Stimulated activated CD4-positive, alpha-beta T cell treated with anti-CD3 and anti-CD28 coated beads, Interleukin-2, amount 100 ng/mL, for 24 hours (primary cell): ENCODE measurements at regions not wholly inside any gene's neighbourhood (a gene's known extent, or its start where the extent isn't known, plus 50 kb on each side); places are given as distances from the start of the nearest gene placed in this dataset.

Source experiments
- DNase-seq, 2 donors: peaks; one replicate each; pipeline ENCODE4 v3.0.0-alpha.2; 2020

- no peak for DNase-seq
Measured at GRCh38 chr2:133667968-133668367, 99.7 kb upstream of the NCKAP5 start.

GRCh38 chr2:133668547-133668946 is 100.3 kb upstream of the NCKAP5 start:
- DNase-seq, result no peak

- DNase-seq, result no peak
Measured at GRCh38 chr2:133673305-133673905, 105.1 kb upstream of the NCKAP5 start.

DNA sequence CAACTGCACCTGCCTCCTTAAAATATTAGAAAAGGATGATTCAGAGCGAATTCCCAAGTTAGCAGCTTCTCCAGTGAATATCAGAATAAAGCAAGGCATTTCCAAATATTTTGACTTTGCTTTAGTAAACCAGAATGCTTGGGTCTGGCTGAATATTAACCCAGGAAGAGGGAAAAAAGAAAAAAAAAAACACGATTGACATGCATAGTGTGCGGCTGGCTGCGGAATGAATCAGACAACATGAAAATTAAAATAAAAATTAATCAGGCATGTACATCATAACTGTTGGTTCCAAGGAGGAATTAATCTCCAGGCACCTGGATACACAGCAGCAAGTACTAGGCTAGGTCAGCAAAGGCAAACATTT is 105.8 kb upstream of the NCKAP5 start:
- DNase-seq, result no peak

- DNase-seq, result no peak
Measured at GRCh38 chr2:133674433-133675331, 106.4 kb upstream of the NCKAP5 start.

- DNase-seq, result no peak
Measured at GRCh38 chr2:133676392-133677130, 108.3 kb upstream of the NCKAP5 start.

DNA sequence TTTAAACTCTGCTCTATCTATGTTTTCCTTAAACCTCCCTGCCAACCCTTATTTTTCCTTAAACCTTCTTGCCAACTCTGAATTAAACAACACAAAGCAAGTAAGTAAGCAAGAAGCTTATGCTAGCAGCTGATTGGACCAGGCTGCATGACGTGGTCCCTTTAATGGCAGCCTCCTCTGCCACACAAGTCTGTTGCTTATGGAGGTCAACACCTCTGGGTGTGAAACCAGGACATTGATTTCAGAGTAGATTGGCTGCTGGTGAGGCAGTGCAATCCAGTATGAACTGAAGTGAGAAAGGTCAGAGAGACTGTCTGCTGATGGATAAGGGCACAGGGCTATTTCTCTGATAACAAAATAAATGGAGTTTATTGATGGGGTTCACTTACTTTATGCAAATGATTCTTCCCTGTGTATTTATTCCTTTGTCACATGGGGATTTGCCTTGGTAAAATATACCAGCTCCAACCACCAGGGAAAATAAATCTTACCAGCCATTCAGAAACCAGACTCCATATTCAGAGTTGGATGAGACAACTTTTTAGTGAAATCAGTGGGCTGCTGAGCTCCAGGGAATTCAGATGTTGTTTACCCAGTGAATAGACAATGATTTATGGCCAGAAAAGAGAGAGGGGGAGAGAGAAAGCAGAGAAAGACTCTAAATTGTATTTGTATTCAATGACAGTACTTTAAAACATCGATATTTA is 112.2 kb upstream of the NCKAP5 start:
- DNase-seq, result no peak

DNA sequence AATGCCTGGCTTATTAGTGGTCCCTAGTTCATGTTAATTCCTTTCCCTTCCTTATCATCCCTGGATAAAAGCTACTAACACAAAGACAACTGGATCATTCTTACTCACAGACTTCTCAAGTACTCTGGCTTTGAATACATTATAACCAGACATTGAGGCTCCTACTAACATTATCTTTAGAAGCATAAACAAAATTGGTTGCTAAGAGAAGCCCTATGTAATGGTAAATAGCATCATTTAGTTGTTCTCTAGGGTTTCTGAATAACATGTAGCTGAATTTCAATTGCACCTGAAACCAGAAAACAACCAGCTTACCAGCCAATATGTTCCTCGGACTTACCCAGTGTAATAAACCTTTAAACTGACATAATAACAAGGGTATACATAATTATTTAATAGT is 114.1 kb upstream of the NCKAP5 start:
- DNase-seq, result no peak

GRCh38 chr2:133682906-133683305 is 114.6 kb upstream of the NCKAP5 start:
- no peak for DNase-seq

- no peak for DNase-seq
Measured at GRCh38 chr2:133685636-133686215, 117.5 kb upstream of the NCKAP5 start.

GRCh38 chr2:133690780-133691179 is 122.5 kb upstream of the NCKAP5 start:
- DNase-seq, result no peak

GRCh38 chr2:133691336-133691735 is 123.1 kb upstream of the NCKAP5 start:
- no peak for DNase-seq

- no peak for DNase-seq
Measured at GRCh38 chr2:133705287-133705686, 137.0 kb upstream of the NCKAP5 start.

GRCh38 chr2:133710613-133711012 is 142.3 kb upstream of the NCKAP5 start:
- no peak for DNase-seq

DNA sequence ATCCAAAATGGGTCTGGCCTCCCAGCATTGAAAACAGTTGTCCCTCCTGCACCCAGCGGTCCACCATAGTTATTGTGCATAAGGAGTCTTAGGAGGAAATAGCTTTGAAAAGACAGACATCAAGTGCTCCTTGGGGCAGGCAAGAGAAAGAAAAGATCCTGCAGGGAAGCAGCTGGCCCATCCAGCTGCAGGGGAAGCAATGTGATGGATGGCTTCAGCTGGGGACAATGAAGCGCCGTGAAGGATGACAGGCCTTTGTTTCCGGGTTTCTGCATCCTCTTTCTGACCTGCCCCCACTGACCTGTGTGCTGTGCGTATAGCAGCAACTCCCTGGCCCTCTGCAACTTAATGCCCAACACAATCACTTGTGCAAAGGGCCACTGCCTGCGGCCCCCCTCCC is 142.9 kb upstream of the NCKAP5 start:
- DNase-seq, result no peak

- DNase-seq, result no peak
Measured at GRCh38 chr2:133711806-133712205, 143.5 kb upstream of the NCKAP5 start.

GRCh38 chr2:133712369-133712768 is 144.1 kb upstream of the NCKAP5 start:
- no peak for DNase-seq

- DNase-seq, result no peak
Measured at GRCh38 chr2:133713049-133713580, 144.9 kb upstream of the NCKAP5 start.

DNA sequence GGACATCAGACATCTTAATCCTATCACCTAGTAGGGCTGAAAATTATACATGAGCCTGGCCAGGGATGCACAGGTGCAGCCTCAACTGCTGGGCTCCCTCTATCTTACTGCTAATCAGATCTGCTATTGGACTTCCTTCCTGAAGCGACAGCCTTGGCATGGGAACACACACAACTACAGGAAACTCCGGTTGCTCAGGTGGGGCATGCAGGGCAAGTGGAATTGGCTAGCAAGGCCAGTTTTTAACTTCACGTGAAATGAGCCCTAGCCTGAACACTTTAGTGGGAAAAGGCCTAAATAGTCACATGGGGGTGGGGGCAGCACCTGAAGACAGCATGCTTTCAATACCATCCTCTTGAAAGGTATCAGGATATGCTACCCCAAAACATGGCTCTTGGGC is 147.9 kb upstream of the NCKAP5 start:
- no peak for DNase-seq

DNA sequence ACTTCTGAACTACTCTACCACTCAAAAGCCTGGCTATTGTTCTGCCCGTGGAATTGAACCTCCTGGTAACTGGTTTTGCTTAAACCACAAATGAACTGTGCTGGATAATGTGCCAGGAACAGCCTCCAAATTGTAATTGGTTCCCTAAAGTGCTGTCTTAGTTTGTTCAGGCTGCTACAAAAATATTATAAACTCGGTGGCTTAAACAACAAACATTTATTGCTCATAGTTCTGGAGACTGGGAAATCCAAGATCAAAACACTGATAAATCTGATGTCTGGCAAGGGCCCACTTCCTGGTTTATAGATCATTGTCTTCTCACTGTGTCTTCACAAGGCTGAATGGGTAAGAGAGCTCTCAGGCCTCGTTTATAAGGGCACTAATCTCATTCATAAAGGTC is 149.2 kb upstream of the NCKAP5 start:
- no peak for DNase-seq

DNA sequence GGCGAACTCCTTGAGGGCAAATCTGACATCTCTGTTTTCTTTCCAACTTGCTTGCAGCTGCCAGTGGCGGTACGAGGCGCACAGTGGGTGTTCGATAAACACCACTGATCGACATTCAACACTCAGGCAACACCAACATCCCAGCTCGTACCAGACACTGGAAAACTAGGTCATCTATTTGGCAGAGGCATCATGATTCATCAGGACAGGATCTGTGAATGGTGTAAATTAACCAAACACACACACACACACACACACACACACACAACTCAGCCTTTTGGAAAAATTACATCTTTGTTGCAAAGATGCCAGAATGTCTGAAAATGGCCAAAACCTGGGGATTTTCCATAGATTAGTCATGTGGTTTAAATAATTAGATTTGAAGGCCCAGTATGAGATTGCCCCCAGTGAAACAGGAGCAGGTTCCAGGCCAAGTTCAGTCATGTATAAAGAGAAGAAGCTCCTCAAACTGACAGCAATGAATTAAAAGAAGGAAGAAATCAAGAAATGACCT is 150.5 kb upstream of the NCKAP5 start:
- DNase-seq, result no peak

- no peak for DNase-seq
Measured at GRCh38 chr2:133720429-133720828, 152.2 kb upstream of the NCKAP5 start.
